Liver (tissue), 7 donors: ENCODE measurements at regions not wholly inside any gene's neighbourhood (a gene's known extent, or its start where the extent isn't known, plus 50 kb on each side); places are given as distances from the start of the nearest gene placed in this dataset.

Experiments
- DNase-seq: peaks from one replicate; pipeline ENCODE4 v3.0.0-alpha.2; 2017; ENCODE audit warnings: low spot score
- H3K27ac ChIP-seq, 2 donors: one replicate each; pipeline ENCODE4 v1.7.0; 2013; ENCODE audit warnings: inconsistent platforms in 2 of 2, low read length in 2 of 2, control low read depth in 1 of 2, low read depth in 1 of 2, mild to moderate bottlenecking in 1 of 2
- H3K27me3 ChIP-seq, 4 donors: one replicate each; pipeline versions ENCODE4 v1.6.1 to v1.7.0; 2013; ENCODE audit warnings: low read length in 3 of 4, inconsistent platforms in 1 of 4, mild to moderate bottlenecking in 1 of 4, moderate library complexity in 1 of 4; ENCODE audit not compliant: control insufficient read depth in 4 of 4, insufficient read depth in 4 of 4
- H3K36me3 ChIP-seq, 4 donors: one replicate each; pipeline versions ENCODE4 v1.6.1 to v1.7.0; 2013; ENCODE audit warnings: low read length in 3 of 4, mild to moderate bottlenecking in 3 of 4, low read depth in 1 of 4, moderate library complexity in 1 of 4; ENCODE audit not compliant: control insufficient read depth in 4 of 4, insufficient read depth in 3 of 4
- H3K4me1 ChIP-seq, 4 donors: one replicate each; pipeline versions ENCODE4 v1.6.1 to v1.7.0; 2013; ENCODE audit warnings: low read length in 3 of 4, mild to moderate bottlenecking in 3 of 4, moderate library complexity in 1 of 4; ENCODE audit not compliant: control insufficient read depth in 4 of 4, insufficient read depth in 4 of 4
- H3K4me3 ChIP-seq, 3 donors: one replicate each; pipeline versions ENCODE4 v1.6.1 to v1.7.0; 2013; ENCODE audit warnings: low read length in 3 of 3, control low read depth in 1 of 3, low read depth in 1 of 3, mild to moderate bottlenecking in 1 of 3
- H3K9ac ChIP-seq, 2 donors: one replicate each; pipeline ENCODE4 v1.7.0; 2013; ENCODE audit warnings: low read length in 2 of 2, mild to moderate bottlenecking in 2 of 2, moderate library complexity in 2 of 2, control low read depth in 1 of 2, low read depth in 1 of 2
- H3K9me3 ChIP-seq, 4 donors: one replicate each; pipeline versions ENCODE4 v1.6.1 to v1.7.0; 2013; ENCODE audit warnings: low read length in 3 of 4; ENCODE audit not compliant: control insufficient read depth in 4 of 4
- EGR1 ChIP-seq, 2 donors: IDR thresholded peaks; 2 replicates each; pipeline ENCODE4 v1.6.1; 2016 to 2018; ENCODE audit warnings: antibody characterized with exemption in 2 of 2, low read depth in 2 of 2
- FOXA1 ChIP-seq: IDR thresholded peaks from 2 replicates; pipeline ENCODE4 v1.6.1; 2016; ENCODE audit warnings: antibody characterized with exemption
- FOXA2 ChIP-seq: IDR thresholded peaks from 2 replicates; pipeline ENCODE4 v1.6.1; 2016; ENCODE audit warnings: antibody characterized with exemption
- GABPA ChIP-seq, 2 donors: IDR thresholded peaks in 1 of 2; conservative IDR thresholded peaks in 1 of 2; 2 replicates each; pipeline ENCODE4 v1.6.1; 2016; ENCODE audit warnings: antibody characterized with exemption in 2 of 2, mild to moderate bottlenecking in 1 of 2, moderate library complexity in 1 of 2
- HNF4A ChIP-seq, 2 donors: conservative IDR thresholded peaks; 2 replicates each; pipeline ENCODE4 v1.6.1; 2016; ENCODE audit warnings: antibody characterized with exemption in 2 of 2, mild to moderate bottlenecking in 2 of 2
- HNF4G ChIP-seq: IDR thresholded peaks from 2 replicates; pipeline ENCODE4 v1.6.1; 2016; ENCODE audit warnings: antibody characterized with exemption
- JUND ChIP-seq, 2 donors: IDR thresholded peaks; 2 replicates each; pipeline ENCODE4 v1.6.1; 2016; ENCODE audit warnings: antibody characterized with exemption in 2 of 2
- NR2F2 ChIP-seq: IDR thresholded peaks from 2 replicates; pipeline ENCODE4 v1.6.1; 2016; ENCODE audit warnings: antibody characterized with exemption
- RAD21 ChIP-seq, 2 donors: IDR thresholded peaks; 2 replicates each; pipeline ENCODE4 v1.6.1; 2016; ENCODE audit warnings: antibody characterized with exemption in 2 of 2, mild to moderate bottlenecking in 2 of 2
- SP1 ChIP-seq: IDR thresholded peaks from 2 replicates; pipeline ENCODE4 v1.6.1; 2018; ENCODE audit warnings: antibody characterized with exemption, mild to moderate bottlenecking
- TAF1 ChIP-seq: conservative IDR thresholded peaks from 2 replicates; pipeline ENCODE4 v1.6.1; 2016; ENCODE audit warnings: antibody characterized with exemption, mild to moderate bottlenecking
- YY1 ChIP-seq: IDR thresholded peaks from 2 replicates; pipeline ENCODE4 v1.6.1; 2016; ENCODE audit warnings: antibody characterized with exemption, mild to moderate bottlenecking
- WGBS: extraction: QIAGEN DNeasy Blood & Tissue Kit; methylation state at CpG from one replicate; pipeline ENCODE4 v1.1.7; 2013; 5-methylcytosine and 5-hydroxymethylcytosine counted together
- TF ChIP-seq, protein P1 (sequence below): IDR thresholded peaks from 2 replicates; pipeline ENCODE4 v1.6.1; 2016; ENCODE audit warnings: antibody characterized with exemption
- TF ChIP-seq, protein P2 (sequence below): IDR thresholded peaks from 2 replicates; pipeline ENCODE4 v1.6.1; 2016; ENCODE audit warnings: antibody characterized with exemption, mild to moderate bottlenecking
- TF ChIP-seq, protein P3 (sequence below): IDR thresholded peaks from 2 replicates; pipeline ENCODE4 v1.6.1; 2016; ENCODE audit warnings: antibody characterized with exemption
- donor health status: healthy.
- donor health status: healthy.
- donor health status: healthy.
- donor health status: healthy.

DNA sequence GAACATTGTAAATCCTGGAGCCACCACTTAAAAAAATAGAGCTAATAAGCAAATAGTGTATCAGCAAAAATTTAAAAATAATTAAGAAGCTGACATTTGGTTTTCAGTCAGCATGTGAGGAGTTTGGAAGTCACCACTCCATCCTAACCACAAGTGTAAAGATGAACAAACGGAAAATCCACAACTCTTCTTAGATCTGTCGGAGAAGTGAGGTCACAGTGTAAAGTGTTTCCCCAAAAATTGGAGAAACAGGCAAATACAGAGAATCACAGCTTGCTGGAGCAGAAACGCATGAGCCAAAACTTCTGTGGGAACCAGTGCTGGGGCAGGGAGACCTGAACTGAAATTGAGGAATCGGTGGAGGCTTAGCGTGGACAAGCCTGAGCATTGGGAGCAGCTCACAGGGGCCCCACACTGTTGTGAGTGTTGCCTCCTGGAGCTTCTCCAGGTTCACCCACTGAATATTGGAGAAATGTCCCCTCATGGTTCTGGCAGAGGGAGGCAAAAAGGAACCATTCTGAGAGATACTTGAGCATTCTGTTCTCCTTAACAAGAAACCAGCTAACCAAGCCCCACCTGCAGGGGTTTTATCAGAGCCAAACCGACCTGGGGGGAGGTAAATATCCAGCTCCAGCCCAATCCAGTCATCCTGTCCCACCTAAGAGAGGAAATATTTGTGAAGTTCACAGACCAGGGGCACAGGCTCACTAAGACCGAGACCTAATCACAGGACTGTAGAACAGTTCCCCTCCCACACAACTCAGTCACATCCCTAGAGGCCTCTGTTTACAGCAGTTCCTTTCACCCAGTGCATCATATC, 192.0 kb downstream of the ERMARD start:
- H3K4me3 ChIP-seq, result no peak overlapping the region
- H3K9me3 ChIP-seq, result peaks cover 0 to 4% (median 0%) of the 10 kb centered on the region in 4 donors
- no peak overlapping the region for H3K27ac ChIP-seq
- H3K27me3 ChIP-seq, result no peaks in the 10 kb centered on the region
- H3K36me3 ChIP-seq, result no peaks in the 10 kb centered on the region
- 69% methylated on average over 7 of the region's 7 CpGs for WGBS
- H3K9ac ChIP-seq, result no peak overlapping the region
- H3K4me1 ChIP-seq, result no peaks in the 10 kb centered on the region
- DNase-seq, result no peak
- TF ChIP-seq FOXA2 (no peak), JUND (IDR thresholded peaks at IDR 0.05) (no peak), GABPA (IDR thresholded peaks at IDR 0.05 in 1 of 2, conservative IDR thresholded peaks at IDR 0.05 in 1 of 2) (no peak), FOXA1 (no peak), TAF1 (no peak), YY1 (no peak), RAD21 (IDR thresholded peaks at IDR 0.05) (no peak)
- TF ChIP-seq, protein P1, sequence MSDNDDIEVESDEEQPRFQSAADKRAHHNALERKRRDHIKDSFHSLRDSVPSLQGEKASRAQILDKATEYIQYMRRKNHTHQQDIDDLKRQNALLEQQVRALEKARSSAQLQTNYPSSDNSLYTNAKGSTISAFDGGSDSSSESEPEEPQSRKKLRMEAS, result no peak

DNA sequence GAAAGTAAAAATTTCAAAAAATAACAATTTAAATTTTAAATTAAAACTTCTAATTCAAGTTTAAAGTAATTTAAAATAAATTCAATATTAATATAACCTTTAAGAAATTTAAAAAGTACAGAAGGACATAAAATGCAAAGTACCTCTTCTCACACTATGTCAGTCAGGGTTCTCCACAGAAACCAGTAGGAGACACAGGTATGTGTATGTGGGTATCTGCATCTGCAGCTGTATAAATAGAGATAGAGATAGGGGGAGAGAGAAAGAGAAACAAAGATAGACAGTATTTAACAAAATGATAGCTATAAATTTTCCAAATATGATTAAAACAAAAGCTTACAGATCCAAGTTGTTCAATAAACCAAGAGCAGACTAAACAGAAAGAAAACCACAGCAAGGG, 190.8 kb downstream of the ERMARD start:
- TF ChIP-seq SP1 (no peak), HNF4A (conservative IDR thresholded peaks at IDR 0.05) (no peak), FOXA2 (no peak)
- TF ChIP-seq, protein P2, sequence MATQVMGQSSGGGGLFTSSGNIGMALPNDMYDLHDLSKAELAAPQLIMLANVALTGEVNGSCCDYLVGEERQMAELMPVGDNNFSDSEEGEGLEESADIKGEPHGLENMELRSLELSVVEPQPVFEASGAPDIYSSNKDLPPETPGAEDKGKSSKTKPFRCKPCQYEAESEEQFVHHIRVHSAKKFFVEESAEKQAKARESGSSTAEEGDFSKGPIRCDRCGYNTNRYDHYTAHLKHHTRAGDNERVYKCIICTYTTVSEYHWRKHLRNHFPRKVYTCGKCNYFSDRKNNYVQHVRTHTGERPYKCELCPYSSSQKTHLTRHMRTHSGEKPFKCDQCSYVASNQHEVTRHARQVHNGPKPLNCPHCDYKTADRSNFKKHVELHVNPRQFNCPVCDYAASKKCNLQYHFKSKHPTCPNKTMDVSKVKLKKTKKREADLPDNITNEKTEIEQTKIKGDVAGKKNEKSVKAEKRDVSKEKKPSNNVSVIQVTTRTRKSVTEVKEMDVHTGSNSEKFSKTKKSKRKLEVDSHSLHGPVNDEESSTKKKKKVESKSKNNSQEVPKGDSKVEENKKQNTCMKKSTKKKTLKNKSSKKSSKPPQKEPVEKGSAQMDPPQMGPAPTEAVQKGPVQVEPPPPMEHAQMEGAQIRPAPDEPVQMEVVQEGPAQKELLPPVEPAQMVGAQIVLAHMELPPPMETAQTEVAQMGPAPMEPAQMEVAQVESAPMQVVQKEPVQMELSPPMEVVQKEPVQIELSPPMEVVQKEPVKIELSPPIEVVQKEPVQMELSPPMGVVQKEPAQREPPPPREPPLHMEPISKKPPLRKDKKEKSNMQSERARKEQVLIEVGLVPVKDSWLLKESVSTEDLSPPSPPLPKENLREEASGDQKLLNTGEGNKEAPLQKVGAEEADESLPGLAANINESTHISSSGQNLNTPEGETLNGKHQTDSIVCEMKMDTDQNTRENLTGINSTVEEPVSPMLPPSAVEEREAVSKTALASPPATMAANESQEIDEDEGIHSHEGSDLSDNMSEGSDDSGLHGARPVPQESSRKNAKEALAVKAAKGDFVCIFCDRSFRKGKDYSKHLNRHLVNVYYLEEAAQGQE, result no peak
- TF ChIP-seq, protein P1, result no peak
- H3K36me3 ChIP-seq, result no peaks in the 10 kb centered on the region
- no peak overlapping the region for H3K27ac ChIP-seq
- no peaks in the 10 kb centered on the region for H3K27me3 ChIP-seq
- H3K4me1 ChIP-seq, result no peaks in the 10 kb centered on the region
- no peak for DNase-seq
- H3K9me3 ChIP-seq, result peaks cover 0 to 4% (median 0%) of the 10 kb centered on the region in 4 donors
- H3K4me3 ChIP-seq, result no peak overlapping the region
- no peak overlapping the region for H3K9ac ChIP-seq

DNA sequence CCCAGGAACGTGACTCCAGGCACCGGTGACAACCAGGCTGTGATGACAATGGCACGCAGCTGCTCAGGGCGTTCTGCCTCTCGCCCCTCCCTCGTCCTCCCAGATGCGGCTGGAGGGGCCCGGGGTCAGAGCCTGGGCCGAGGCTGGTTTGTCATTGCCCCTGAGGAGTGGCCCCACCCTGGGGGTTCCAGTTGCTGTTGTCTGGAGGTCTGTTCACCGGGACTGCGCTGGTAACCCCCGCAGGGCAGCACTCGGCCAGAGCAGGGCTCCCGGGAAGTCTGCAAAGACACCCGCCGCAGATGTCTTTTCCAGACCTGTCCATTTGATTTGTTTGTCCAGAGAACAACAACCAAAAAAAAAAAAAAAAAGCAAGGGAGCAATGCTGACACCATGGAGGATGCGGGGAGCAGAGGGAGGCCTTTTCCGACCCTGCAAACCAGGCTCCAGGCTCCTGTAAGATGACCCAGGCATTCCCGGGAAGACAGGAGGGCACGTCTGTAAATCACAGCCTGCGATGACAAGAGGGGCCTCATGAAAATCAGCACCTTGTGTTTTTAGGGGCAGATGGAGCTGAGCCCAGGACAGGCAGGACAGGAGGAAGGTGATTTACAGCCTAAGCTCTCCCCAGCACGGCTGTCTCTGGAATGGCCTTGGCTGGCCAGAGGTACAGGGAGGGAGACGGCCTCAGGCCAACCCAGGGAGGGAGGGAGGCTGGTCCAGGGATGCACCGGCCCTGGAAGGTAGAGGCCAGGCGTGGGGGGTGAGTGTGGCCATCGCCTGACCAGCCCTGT, 189.3 kb downstream of the ERMARD start:
- no peak overlapping the region for H3K27ac ChIP-seq
- 90% methylated on average over 26 of the region's 26 CpGs for WGBS
- no peak for DNase-seq
- H3K27me3 ChIP-seq, result no peaks in the 10 kb centered on the region
- no peak overlapping the region for H3K9ac ChIP-seq
- no peaks in the 10 kb centered on the region for H3K36me3 ChIP-seq
- H3K9me3 ChIP-seq, result peaks cover 0 to 4% (median 0%) of the 10 kb centered on the region in 4 donors
- no peak overlapping the region for H3K4me3 ChIP-seq
- peaks cover 0 to 4% (median 0%) of the 10 kb centered on the region in 4 donors for H3K4me1 ChIP-seq
- TF ChIP-seq RAD21 (IDR thresholded peaks at IDR 0.05) (no peak), FOXA2 (no peak), GABPA (IDR thresholded peaks at IDR 0.05 in 1 of 2, conservative IDR thresholded peaks at IDR 0.05 in 1 of 2) (no peak), HNF4A (conservative IDR thresholded peaks at IDR 0.05) (no peak), HNF4G (no peak), YY1 (no peak), JUND (IDR thresholded peaks at IDR 0.05) (no peak), EGR1 (IDR thresholded peaks at IDR 0.05; ENCODE audit: low read depth in 2 of 2) (no peak), NR2F2 (no peak), FOXA1 (no peak), TAF1 (no peak)
- TF ChIP-seq, protein P3, sequence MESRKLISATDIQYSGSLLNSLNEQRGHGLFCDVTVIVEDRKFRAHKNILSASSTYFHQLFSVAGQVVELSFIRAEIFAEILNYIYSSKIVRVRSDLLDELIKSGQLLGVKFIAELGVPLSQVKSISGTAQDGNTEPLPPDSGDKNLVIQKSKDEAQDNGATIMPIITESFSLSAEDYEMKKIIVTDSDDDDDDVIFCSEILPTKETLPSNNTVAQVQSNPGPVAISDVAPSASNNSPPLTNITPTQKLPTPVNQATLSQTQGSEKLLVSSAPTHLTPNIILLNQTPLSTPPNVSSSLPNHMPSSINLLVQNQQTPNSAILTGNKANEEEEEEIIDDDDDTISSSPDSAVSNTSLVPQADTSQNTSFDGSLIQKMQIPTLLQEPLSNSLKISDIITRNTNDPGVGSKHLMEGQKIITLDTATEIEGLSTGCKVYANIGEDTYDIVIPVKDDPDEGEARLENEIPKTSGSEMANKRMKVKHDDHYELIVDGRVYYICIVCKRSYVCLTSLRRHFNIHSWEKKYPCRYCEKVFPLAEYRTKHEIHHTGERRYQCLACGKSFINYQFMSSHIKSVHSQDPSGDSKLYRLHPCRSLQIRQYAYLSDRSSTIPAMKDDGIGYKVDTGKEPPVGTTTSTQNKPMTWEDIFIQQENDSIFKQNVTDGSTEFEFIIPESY, result no peak
- TF ChIP-seq, protein P2, result no peak
